GM12872 (cell line): ENCODE measurements at regions not wholly inside any gene's neighbourhood (a gene's known extent, or its start where the extent isn't known, plus 50 kb on each side); places are given as distances from the start of the nearest gene placed in this dataset.

Experiments used
- TF ChIP-seq, protein P1 (sequence below): IDR thresholded peaks from 3 replicates; pipeline ENCODE4 v1.5.1; 2011; ENCODE audit warnings: low read depth, mild to moderate bottlenecking, low read length, moderate library complexity; ENCODE audit not compliant: insufficient read depth

DNA sequence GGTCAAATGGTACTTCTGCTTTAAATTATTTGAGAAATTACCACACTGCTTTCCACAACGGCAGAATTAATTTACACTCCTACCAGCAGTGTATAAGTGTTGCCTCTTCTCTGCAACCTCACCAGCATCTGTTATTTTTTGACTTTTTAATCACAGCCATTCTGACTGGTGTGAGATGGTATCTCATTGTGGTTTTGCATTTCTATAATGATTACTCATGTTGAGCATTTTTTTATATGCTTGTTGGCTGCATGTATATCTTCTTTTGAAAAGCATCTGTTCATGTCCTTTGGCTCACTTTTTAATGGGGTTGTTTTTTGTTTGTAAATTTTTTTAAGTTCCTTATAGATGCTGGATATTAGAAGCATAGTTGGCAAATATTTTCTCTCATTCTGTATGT is 446.7 kb downstream of the PMP22 start:
- TF ChIP-seq, protein P1, sequence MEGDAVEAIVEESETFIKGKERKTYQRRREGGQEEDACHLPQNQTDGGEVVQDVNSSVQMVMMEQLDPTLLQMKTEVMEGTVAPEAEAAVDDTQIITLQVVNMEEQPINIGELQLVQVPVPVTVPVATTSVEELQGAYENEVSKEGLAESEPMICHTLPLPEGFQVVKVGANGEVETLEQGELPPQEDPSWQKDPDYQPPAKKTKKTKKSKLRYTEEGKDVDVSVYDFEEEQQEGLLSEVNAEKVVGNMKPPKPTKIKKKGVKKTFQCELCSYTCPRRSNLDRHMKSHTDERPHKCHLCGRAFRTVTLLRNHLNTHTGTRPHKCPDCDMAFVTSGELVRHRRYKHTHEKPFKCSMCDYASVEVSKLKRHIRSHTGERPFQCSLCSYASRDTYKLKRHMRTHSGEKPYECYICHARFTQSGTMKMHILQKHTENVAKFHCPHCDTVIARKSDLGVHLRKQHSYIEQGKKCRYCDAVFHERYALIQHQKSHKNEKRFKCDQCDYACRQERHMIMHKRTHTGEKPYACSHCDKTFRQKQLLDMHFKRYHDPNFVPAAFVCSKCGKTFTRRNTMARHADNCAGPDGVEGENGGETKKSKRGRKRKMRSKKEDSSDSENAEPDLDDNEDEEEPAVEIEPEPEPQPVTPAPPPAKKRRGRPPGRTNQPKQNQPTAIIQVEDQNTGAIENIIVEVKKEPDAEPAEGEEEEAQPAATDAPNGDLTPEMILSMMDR: no peak

DNA sequence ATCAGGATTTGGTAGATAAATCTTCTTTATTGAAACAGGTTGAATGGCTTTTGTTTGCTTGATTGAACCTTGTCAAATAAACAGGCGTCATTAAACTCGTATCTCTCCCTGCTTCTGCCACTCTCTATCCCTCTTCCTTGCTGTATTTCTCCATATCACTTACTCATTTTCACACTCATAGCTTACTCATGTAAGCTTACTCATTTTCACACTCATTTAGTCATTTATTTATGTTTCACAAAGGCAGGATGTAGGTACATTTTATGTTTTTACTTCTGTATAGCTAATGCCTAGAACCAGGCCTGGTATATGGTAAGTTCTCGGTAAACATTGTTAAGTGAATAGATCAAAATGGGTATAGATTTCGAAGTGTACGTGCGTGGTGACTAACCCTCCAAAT is 450.0 kb downstream of the PMP22 start:
- TF ChIP-seq, protein P1: no peak

DNA sequence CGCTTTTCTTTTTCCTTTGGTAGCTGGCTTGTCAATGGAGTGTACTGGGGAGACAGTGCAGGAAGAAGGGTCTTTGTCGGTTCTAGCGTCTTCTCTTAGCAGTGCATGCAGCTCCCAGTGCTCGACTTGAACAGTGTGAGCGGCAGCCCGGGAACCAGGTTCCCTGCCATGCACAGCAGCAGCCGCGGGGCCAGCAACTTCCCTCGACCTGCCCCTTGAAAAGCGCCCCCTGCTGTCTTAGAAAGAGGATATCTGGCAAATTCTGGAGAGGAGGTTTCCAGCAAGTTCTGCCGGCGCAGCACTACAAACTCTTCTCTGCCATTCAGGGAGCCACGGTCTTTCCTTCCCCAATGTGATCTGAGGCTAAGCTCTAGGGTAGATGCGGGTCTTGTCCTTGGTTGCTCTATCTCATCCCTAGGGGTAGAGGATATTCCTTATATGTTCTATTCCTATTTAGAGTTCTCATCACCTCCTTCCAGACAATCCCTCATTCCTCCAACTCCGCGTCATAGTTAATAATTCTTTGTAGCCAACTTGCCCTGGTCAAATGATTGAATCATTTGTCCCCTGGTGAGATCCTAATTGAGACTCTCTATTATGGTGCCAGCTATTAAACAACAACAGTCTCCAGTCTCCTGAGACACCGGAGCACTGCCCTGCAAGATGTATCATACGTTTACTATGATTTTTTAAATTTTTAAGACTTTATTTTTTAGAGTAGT is 451.3 kb downstream of the PMP22 start:
- TF ChIP-seq, protein P1: 0 out of 3 replicates have a peak, but pooled peaks have one; percentile 4

DNA sequence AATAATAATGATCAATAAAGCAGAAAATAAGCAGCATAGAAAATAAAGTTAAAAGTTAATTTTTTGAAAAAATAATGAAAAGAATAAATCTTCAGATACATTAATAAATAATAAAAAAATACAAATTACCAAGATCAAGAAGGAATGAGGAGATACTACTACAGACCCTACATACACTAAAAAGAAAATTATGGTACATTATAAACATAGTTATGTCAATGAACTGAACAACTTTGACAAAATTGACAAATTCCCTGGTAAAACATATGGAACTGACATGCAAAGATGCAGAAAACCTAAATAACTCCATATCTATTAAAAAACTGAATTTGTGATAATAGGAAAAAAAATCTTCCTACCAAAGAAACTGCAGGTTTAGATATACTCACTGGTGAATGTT is 456.7 kb downstream of the PMP22 start:
- TF ChIP-seq, protein P1: no peak

DNA sequence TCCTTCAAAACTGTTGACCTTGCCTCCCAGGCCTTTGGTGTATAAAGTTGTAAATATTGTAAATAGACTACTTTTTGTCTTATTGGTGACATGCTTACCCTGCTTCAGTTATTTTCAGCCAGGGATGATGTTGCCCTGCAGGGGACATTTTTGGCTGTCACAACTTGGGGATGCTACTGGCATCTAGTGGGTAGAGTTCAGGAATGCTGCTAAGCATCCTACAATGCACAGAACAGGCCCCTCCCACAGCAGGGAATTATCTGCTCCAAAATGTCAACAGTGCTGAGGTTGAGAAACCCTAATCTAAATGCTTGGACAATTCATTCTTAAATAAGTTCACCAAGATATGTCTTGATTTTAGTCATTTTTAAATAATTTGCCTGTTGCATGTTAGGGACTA is 459.8 kb downstream of the PMP22 start:
- TF ChIP-seq, protein P1: no peak

DNA sequence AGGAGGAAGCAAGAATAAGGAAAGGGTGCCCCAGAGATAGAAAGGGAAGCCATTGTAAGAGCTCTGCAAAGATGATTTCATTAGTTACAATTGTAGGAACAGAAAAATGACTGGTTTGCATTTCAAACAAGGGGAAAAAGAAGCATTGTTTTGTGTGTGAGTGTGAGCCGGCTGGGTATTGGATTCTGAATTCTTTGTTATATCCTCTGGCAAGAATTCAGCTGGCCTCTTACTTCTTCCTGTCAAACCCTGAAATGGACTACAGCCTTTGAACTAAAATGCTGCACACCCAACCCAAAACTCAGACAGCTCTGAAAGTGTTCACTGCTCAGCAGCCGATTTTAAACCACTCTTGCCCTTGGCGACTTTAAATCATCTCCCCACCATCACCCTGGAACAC is 461.3 kb downstream of the PMP22 start:
- TF ChIP-seq, protein P1: no peak

DNA sequence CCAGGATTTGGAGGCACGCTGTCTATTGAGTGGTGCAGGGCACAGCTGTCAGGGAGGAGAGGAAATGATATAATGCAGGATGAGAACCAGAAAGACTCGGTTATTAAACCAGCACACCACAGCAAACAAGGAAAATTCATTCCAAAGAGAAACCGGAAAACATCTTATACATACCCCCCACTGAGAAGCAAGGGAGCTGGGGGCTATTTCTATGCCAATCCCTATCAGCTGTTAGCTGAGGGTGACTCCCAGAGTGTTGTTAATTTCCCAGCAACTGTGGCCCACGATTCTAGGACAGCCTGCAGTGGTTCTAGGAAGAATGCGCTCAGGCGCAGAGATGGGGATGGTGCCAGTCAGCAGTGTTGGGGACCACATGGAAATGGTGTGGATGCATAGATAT is 467.3 kb downstream of the PMP22 start:
- TF ChIP-seq, protein P1: no peak
